Activated CD8-positive, alpha-beta T cell treated with anti-CD3 and anti-CD28 coated beads for 36 hours (primary cell): ENCODE measurements at regions not wholly inside any gene's neighbourhood (a gene's known extent, or its start where the extent isn't known, plus 50 kb on each side); places are given as distances from the start of the nearest gene placed in this dataset.

Experiments used
- ATAC-seq: fragments of 200-7000 bp; cut with Tn5 transposase; one replicate; pipeline ENCODE4 v1.10.0; 2021; ENCODE audit warnings: mild to moderate bottlenecking, moderate library complexity
- CTCF ChIA-PET: fragments of 350-600 bp; sonication (Branson Sonifier 250); formaldehyde crosslinking; loops from one replicate; lab custom pipeline; 2021; ENCODE audit warnings: antibody characterized with exemption; lab: Charles Lee
- POLR2A ChIA-PET: fragments of 350-600 bp; sonication (Branson Sonifier 250); formaldehyde crosslinking; loops from one replicate; lab custom pipeline; 2021; ENCODE audit warnings: antibody characterized with exemption; lab: Charles Lee
- DNase-seq: peaks from one replicate; pipeline ENCODE4 v3.0.0-alpha.2; 2020
- H3K27ac Mint-ChIP-seq: one replicate; pipeline ENCODE4 v1.8.0; 2021; ENCODE audit warnings: mild to moderate bottlenecking, mixed read lengths
- H3K27me3 Mint-ChIP-seq: one replicate; pipeline ENCODE4 v1.8.0; 2021; ENCODE audit warnings: mixed read lengths
- H3K36me3 Mint-ChIP-seq: one replicate; pipeline ENCODE4 v1.8.0; 2021; ENCODE audit warnings: low read depth, mixed read lengths
- H3K4me1 Mint-ChIP-seq: one replicate; pipeline ENCODE4 v1.8.0; 2021; ENCODE audit warnings: low read depth, mixed read lengths
- H3K4me3 Mint-ChIP-seq: one replicate; pipeline ENCODE4 v1.8.0; 2021; ENCODE audit warnings: mild to moderate bottlenecking, moderate library complexity, mixed read lengths
- H3K9me3 Mint-ChIP-seq: one replicate; pipeline ENCODE4 v1.8.0; 2021; ENCODE audit warnings: mixed read lengths
- CTCF ChIP-seq: fragments of 200-600 bp; IDR thresholded peaks from one replicate; pipeline ENCODE4 v1.8.0; 2022; ENCODE audit warnings: antibody characterized with exemption, mild to moderate bottlenecking
- intact Hi-C: fragments of 100-400 bp; cut with micrococcal nuclease; formaldehyde crosslinking; loops from one replicate; pipeline ENCODE4 v1.10.0; 2022

- intact Hi-C loops, result no loop called here
- DNase-seq, result no peak
- Mint-ChIP-seq H3K4me3 (no peak overlapping the region), H3K4me1 (no peaks in the 10 kb centered on the region), H3K27ac (no peak overlapping the region), H3K9me3 (no peaks in the 10 kb centered on the region), H3K36me3 (no peaks in the 10 kb centered on the region), H3K27me3 (peaks cover 3% of the 10 kb centered on the region)
- ATAC-seq, result no peak
- ChIA-PET CTCF (no interaction called here), POLR2A (no interaction called here)
- TF ChIP-seq CTCF, result no peak
Observed at GRCh38 chr6:168863467-168863866, 390.2 kb downstream of the THBS2 start.

DNA sequence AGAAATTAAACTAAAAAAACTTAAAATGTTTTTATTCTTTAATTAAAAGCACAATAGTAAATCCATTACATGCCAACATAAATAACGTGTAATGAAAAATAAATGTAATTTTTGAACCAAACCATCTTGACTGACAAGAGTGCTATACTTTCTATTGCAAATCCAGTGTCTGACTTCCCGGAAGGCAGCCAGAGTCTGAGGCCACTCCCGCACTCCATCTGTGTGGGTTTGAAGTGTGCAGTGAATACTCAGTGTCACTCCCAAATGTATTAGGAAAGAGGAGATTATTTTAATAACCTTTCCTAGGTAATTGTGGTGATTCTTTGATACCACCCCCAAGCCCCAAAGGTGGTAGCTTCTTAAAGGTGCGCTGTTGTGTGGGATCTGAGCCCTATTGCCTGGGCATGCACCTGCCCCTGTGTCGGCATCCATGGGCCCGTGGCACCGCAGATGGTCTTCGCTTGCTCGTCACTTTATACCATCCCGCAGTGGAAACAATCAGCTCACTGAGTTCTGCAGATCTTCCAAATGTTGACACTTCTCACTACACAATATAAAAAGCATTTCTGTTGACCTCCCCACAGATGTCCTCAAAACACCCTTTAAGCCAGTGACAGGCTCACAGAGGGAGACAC is 391.2 kb downstream of the THBS2 start:
- POLR2A ChIA-PET, result interaction anchor here (1.2 kb wide), 1 partner anchor 11 kb away, joined by 3 read pairs; no protein-coding TSS in a partner anchor
- Mint-ChIP-seq H3K4me3 (no peak overlapping the region), H3K36me3 (no peaks in the 10 kb centered on the region)

GRCh38 chr6:168860987-168861386 is 392.7 kb downstream of the THBS2 start:
- intact Hi-C loops, result no loop called here
- no peaks in the 10 kb centered on the region for H3K36me3 Mint-ChIP-seq
- POLR2A ChIA-PET, result no interaction called here
- H3K4me3 Mint-ChIP-seq, result no peak overlapping the region
- no peaks in the 10 kb centered on the region for H3K4me1 Mint-ChIP-seq
- ATAC-seq (no peak), DNase-seq (no peak)
- CTCF ChIA-PET, result no interaction called here
- H3K9me3 Mint-ChIP-seq, result no peaks in the 10 kb centered on the region
- no peak for TF ChIP-seq CTCF
- peaks cover 3% of the 10 kb centered on the region for H3K27me3 Mint-ChIP-seq
- no peak overlapping the region for H3K27ac Mint-ChIP-seq

More for the DNA sequence above, 391.2 kb downstream of the THBS2 start:
- no peaks in the 10 kb centered on the region for H3K4me1 Mint-ChIP-seq
- no peak overlapping the region for H3K27ac Mint-ChIP-seq
- DNase-seq (no peak), ATAC-seq (no peak)
- H3K9me3 Mint-ChIP-seq, result no peaks in the 10 kb centered on the region
- TF ChIP-seq CTCF, result no peak
- CTCF ChIA-PET, result no interaction called here
- peaks cover 3% of the 10 kb centered on the region for H3K27me3 Mint-ChIP-seq
- intact Hi-C loops, result no loop called here

DNA sequence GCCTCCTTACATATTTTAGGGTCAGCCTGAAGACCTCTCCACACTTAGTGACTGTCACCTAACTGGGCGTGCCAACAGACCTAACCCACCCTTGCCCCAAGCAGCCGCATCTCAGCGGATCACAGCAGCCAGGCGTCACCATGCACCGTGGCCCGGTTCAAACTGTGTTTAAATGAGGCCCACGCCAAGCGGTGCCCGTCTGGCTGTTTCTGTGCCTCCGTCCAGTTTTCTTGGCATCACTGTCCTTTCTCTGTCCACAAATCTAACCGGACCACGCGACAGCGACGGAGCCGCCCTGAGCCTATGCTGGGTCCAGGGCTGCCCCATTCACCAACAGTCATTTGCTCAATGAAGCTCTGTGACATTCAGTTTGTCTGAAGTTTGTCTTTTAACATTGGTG is 393.3 kb downstream of the THBS2 start:
- Mint-ChIP-seq H3K27me3 (peaks cover 3% of the 10 kb centered on the region), H3K4me1 (no peaks in the 10 kb centered on the region), H3K36me3 (no peaks in the 10 kb centered on the region), H3K4me3 (no peak overlapping the region), H3K9me3 (no peaks in the 10 kb centered on the region), H3K27ac (no peak overlapping the region)
- intact Hi-C loops, result no loop called here
- ChIA-PET CTCF (no interaction called here), POLR2A (no interaction called here)
- no peak for ATAC-seq
- no peak for TF ChIP-seq CTCF
- DNase-seq, result no peak

DNA sequence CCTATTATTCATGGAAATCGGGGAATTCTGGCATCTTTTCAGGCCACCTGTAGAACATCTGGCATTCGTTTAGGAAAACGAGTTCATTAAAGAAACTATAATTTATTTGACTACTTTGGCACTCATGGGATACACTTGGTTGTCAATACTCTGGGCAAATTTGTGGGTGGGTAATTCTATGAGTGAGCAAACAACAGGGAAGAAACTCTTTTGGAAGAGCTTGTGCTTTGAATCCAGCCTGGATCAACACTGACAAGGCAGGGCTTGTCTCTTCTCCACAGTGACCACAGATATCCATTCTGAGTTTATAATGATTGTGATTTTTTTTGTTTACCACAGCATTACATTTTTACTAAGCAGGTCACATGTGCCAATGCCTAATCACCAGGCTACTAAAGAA is 394.7 kb downstream of the THBS2 start:
- Mint-ChIP-seq H3K4me3 (no peak overlapping the region), H3K4me1 (no peaks in the 10 kb centered on the region), H3K27ac (no peak overlapping the region), H3K27me3 (peaks cover 3% of the 10 kb centered on the region), H3K9me3 (no peaks in the 10 kb centered on the region), H3K36me3 (no peaks in the 10 kb centered on the region)
- intact Hi-C loops, result no loop called here
- ATAC-seq (no peak), DNase-seq (no peak)
- ChIA-PET POLR2A (no interaction called here), CTCF (no interaction called here)
- TF ChIP-seq CTCF, result no peak
